Thyroid gland (tissue), 4 donors: ENCODE measurements at regions not wholly inside any gene's neighbourhood (a gene's known extent, or its start where the extent isn't known, plus 50 kb on each side); places are given as distances from the start of the nearest gene placed in this dataset.
"Not testable (repeated sequence)": the region's sequence is repeated elsewhere in the genome, so short reads cannot be mapped to it uniquely, and the experiment has no call there.

Source experiments
- DNase-seq, 2 donors: peaks; one replicate each; pipeline ENCODE4 v3.0.0-alpha.2; 2019
- H3K27ac ChIP-seq, 3 donors: fragments of 200-600 bp; sonication (generic); 1 replicate in 2 of 3; 2 replicates in 1 of 3; pipeline ENCODE4 v1.5.1; 2016 to 2019; ENCODE audit warnings: mild to moderate bottlenecking in 1 of 3, moderate library complexity in 1 of 3
- H3K27me3 ChIP-seq: fragments of 200-600 bp; sonication (generic); one replicate; pipeline ENCODE4 v1.5.1; 2019
- H3K36me3 ChIP-seq, 2 donors: fragments of 200-600 bp; sonication (generic); one replicate each; pipeline ENCODE4 v1.5.1; 2016 to 2019
- H3K4me1 ChIP-seq, 2 donors: fragments of 200-600 bp; sonication (generic); one replicate each; pipeline ENCODE4 v1.5.1; 2017 to 2019
- H3K4me3 ChIP-seq, 3 donors: fragments of 200-600 bp; sonication (generic); replicated peaks in 1 of 3; 1 replicate in 2 of 3; 2 replicates in 1 of 3; pipeline ENCODE4 v1.5.1; 2016; ENCODE audit warnings: mild to moderate bottlenecking in 1 of 3
- H3K9me3 ChIP-seq: fragments of 200-600 bp; sonication (generic); one replicate; pipeline ENCODE4 v1.5.1; 2017
- POLR2A ChIP-seq, 2 donors: fragments of 450-650 bp; IDR thresholded peaks; one replicate each; pipeline ENCODE4 v1.6.1; 2017; ENCODE audit warnings: antibody characterized with exemption in 2 of 2, mild to moderate bottlenecking in 2 of 2, moderate library complexity in 1 of 2
- WGBS, 2 donors: methylation state at CpG; one replicate each; pipeline ENCODE4 v1.1.5; 2017; 5-methylcytosine and 5-hydroxymethylcytosine counted together
- intact Hi-C: fragments of 100-400 bp; cut with DNase I; formaldehyde crosslinking; loops from one replicate; pipeline ENCODE4 v1.15.1; 2023
- TF ChIP-seq, protein P1 (sequence below), 6 experiments: fragments of 200-600 bp in 3 of 6; fragments of 450-650 bp in 3 of 6; sonication (generic) in 3 of 6; IDR thresholded peaks; one replicate each; pipeline ENCODE4 v1.5.1; 2016 to 2019; ENCODE audit warnings: antibody characterized with exemption in 6 of 6, mild to moderate bottlenecking in 2 of 6, inconsistent platforms in 1 of 6, moderate library complexity in 1 of 6

DNA sequence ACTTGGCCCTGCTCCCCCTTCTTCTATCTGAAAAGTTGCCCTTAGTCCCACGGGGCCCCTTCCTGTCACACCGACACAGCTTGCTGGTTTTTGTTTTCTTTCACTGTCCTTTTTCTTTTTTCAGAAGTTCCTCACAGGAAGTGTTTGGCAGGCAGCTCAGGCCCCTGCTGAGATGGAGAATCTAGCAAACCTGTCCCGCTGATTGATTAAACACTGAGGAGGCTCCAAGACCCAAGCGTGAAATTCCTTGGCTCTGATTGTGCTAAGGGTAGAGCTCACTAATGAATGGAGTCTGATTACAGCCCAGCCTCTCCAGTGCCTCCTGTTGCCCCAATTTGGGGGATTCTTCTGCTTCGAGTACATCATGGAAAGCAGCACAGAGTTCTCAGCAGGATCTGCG, 365.9 kb upstream of the MEX3C start:
- peaks cover 0 to 9% of the 10 kb centered on the region in 2 donors for H3K4me1 ChIP-seq
- no peaks in the 10 kb centered on the region for H3K9me3 ChIP-seq
- intact Hi-C loops, result no loop called here

DNA sequence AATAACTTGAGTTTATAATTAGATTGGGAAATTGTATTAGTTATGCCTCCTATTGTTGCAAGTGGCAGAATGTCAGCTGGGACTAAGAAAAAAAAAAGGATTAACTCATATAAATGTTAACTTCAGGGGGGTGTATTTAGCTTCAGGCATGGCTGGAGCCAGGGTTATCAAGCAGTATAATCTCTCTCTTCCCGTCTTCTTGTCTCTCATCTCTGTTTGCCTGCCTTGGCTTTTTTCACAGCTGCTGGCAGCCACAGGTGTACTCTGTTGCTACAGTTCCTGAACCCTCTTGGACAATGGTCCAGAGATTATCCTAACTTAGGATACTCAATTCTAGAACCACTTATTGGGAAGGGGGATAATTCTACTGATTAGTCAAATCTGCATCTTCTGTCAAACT, 370.7 kb upstream of the MEX3C start:
- WGBS, 2 donors, result 61 to 76% methylated on average over 1 of the region's 1 CpG
- Histone ChIP-seq H3K27ac (no peak overlapping the region), H3K4me1 (no peaks in the 10 kb centered on the region), H3K36me3 (no peaks in the 10 kb centered on the region), H3K27me3 (no peaks in the 10 kb centered on the region), H3K9me3 (no peaks in the 10 kb centered on the region), H3K4me3 (no peak overlapping the region)
- TF ChIP-seq POLR2A (IDR thresholded peaks at IDR 0.05), result no peak
- TF ChIP-seq, protein P1, sequence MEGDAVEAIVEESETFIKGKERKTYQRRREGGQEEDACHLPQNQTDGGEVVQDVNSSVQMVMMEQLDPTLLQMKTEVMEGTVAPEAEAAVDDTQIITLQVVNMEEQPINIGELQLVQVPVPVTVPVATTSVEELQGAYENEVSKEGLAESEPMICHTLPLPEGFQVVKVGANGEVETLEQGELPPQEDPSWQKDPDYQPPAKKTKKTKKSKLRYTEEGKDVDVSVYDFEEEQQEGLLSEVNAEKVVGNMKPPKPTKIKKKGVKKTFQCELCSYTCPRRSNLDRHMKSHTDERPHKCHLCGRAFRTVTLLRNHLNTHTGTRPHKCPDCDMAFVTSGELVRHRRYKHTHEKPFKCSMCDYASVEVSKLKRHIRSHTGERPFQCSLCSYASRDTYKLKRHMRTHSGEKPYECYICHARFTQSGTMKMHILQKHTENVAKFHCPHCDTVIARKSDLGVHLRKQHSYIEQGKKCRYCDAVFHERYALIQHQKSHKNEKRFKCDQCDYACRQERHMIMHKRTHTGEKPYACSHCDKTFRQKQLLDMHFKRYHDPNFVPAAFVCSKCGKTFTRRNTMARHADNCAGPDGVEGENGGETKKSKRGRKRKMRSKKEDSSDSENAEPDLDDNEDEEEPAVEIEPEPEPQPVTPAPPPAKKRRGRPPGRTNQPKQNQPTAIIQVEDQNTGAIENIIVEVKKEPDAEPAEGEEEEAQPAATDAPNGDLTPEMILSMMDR (IDR thresholded peaks at IDR 0.05), result no peak
- no peak for DNase-seq
- intact Hi-C loops, result no loop called here

More for the DNA sequence above, 365.9 kb upstream of the MEX3C start:
- 30 to 32% methylated on average over 6 of the region's 6 CpGs for WGBS, 2 donors
- H3K27me3 ChIP-seq, result no peaks in the 10 kb centered on the region
- TF ChIP-seq, protein P1 (IDR thresholded peaks at IDR 0.05), result no peak
- TF ChIP-seq POLR2A (IDR thresholded peaks at IDR 0.05), result no peak
- H3K27ac ChIP-seq, result no peak overlapping the region
- DNase-seq, result peak; percentile 12 to 14
- no peak overlapping the region for H3K4me3 ChIP-seq
- no peaks in the 10 kb centered on the region for H3K36me3 ChIP-seq

DNA sequence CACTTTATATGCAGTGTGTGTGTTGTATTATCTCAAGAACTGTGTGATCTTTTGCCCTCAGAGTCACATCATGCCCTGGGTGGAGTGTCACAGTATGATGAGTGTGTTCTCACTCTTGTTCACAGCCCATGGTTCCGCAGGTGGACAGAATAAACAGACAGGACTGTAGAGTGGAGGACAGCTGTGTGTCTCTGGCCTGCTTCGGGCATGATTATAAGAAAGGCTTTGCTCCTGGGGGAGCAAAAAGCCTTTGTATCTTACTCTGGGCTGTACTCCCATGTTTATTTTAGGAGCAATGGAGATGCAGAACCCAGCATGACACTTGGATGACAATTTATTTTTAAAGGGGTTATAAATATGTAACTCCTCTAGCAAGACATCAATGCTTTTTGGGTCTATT, 371.7 kb upstream of the MEX3C start:
- Histone ChIP-seq H3K27ac (no peak overlapping the region), H3K4me3 (no peak overlapping the region), H3K27me3 (no peaks in the 10 kb centered on the region), H3K36me3 (no peaks in the 10 kb centered on the region), H3K9me3 (no peaks in the 10 kb centered on the region), H3K4me1 (no peaks in the 10 kb centered on the region)
- peak; percentile 16 to 27 for DNase-seq
- TF ChIP-seq, protein P1 (IDR thresholded peaks at IDR 0.05), result no peak
- no peak for TF ChIP-seq POLR2A (IDR thresholded peaks at IDR 0.05)
- WGBS, 2 donors, result 18 to 23% methylated on average over 2 of the region's 2 CpGs
- intact Hi-C loops, result no loop called here

DNA sequence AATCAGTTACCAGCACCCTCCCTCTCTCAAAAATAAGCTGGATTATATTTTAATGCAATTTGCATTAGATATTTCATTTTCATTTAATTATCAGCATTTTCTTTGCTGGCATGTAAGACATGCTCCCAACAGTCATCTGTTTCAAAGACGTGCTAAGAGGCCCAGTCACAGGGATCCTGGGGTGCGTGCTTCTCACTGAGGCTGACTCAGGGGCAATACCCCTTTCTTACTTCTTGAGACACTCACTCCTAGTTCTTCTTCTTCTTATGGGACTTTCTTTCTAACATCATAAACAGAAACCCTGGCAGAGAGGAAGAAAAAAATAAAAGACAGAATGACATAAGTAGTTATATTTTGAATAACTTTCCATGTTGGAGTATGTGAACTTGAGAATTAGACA, 372.1 kb upstream of the MEX3C start:
- DNase-seq, result no peak
- H3K9me3 ChIP-seq, result no peaks in the 10 kb centered on the region
- WGBS, 2 donors, result 85 to 88% methylated on average over 2 of the region's 2 CpGs
- H3K4me1 ChIP-seq, result no peaks in the 10 kb centered on the region
- intact Hi-C loops, result no loop called here
- H3K27ac ChIP-seq, result no peak overlapping the region
- H3K36me3 ChIP-seq, result no peaks in the 10 kb centered on the region
- TF ChIP-seq, protein P1 (IDR thresholded peaks at IDR 0.05), result no peak
- TF ChIP-seq POLR2A (IDR thresholded peaks at IDR 0.05), result no peak
- no peak overlapping the region for H3K4me3 ChIP-seq
- H3K27me3 ChIP-seq, result no peaks in the 10 kb centered on the region

DNA sequence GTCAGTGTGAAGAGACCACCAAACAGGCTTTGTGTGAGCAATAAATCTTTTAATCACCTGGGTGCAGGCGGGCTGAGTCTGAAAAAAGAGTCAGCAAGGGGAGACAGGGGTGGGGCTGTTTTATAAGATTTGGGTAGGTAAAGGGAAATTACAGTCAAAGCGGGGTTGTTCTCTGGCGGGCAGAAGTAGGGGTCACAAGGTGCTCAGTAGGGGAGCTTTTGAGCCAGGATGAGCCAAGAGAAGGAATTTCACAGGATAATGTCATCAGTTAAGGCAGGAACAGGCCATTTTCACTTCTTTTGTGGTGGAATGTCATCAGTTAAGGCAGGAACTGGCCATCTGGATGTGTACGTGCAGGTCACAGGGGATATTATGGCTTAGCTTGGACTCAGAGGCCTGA, 372.6 kb upstream of the MEX3C start:
- intact Hi-C loops, H3K27ac ChIP-seq, DNase-seq, H3K4me3 ChIP-seq, H3K36me3 ChIP-seq, H3K4me1 ChIP-seq, H3K27me3 ChIP-seq, H3K9me3 ChIP-seq: not testable (repeated sequence)
- 86 to 87% methylated on average over 4 of the region's 4 CpGs for WGBS, 2 donors

DNA sequence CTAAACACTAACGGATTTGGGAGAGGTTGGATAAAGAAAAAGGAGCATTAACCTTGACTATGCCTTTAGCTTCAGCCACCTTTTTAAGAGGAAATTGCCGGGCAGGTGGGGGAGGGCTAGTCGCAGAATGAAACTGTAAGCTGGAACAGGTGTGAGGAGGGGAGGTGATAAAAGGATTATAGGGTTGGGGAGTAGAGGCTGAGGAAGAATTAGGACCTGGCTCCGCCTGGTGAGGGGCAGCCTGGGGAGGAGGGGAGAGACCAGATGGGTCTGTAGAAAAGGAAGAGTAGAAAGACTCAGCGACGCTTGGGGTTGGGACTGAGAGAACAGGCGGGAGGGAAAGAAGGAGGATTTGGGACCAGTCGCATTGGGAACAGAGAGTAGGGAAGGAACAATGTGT, 376.4 kb upstream of the MEX3C start:
- H3K9me3 ChIP-seq, intact Hi-C loops, H3K36me3 ChIP-seq, H3K4me1 ChIP-seq, DNase-seq, H3K27me3 ChIP-seq, H3K4me3 ChIP-seq, H3K27ac ChIP-seq: not testable (repeated sequence)
- 68% methylated on average over 7 of the region's 8 CpGs for whole genome bisulfite sequencing, 2 donors
